ENCODE measurements at regions not wholly inside any gene's neighbourhood (a gene's known extent, or its start where the extent isn't known, plus 50 kb on each side); places are given as distances from the start of the nearest gene placed in this dataset.

GRCh38 chr10:44297963-44298362 lies 86.9 kb downstream of the CXCL12 start:
- Histone ChIP-seq H3K4me1 (ENCODE audit: control insufficient read depth, insufficient read depth, low read length) (peaks cover 9% of the 10 kb centered on the region), H3K9ac (ENCODE audit: low read length) (no peak overlapping the region), H3K4me3 (ENCODE audit: low read length) (no peak overlapping the region), H3K27me3 (ENCODE audit: control insufficient read depth, insufficient read depth, low read length) (peaks cover 6% of the 10 kb centered on the region), H3K9me3 (ENCODE audit: control insufficient read depth, low read length) (no peaks in the 10 kb centered on the region), H3K36me3 (ENCODE audit: control insufficient read depth, insufficient read depth, low read length) (no peaks in the 10 kb centered on the region)

GRCh38 chr10:44295644-44296241 lies 89.2 kb downstream of the CXCL12 start:
- H3K9ac ChIP-seq (ENCODE audit: low read length) = no peak overlapping the region
- no peaks in the 10 kb centered on the region for H3K4me1 ChIP-seq (ENCODE audit: control insufficient read depth, insufficient read depth, low read length)
- H3K36me3 ChIP-seq (ENCODE audit: control insufficient read depth, insufficient read depth, low read length) = no peaks in the 10 kb centered on the region
- H3K27me3 ChIP-seq (ENCODE audit: control insufficient read depth, insufficient read depth, low read length) = peaks cover 13% of the 10 kb centered on the region
- H3K9me3 ChIP-seq (ENCODE audit: control insufficient read depth, low read length) = no peaks in the 10 kb centered on the region
- H3K4me3 ChIP-seq (ENCODE audit: low read length) = no peak overlapping the region

- H3K4me3 ChIP-seq (ENCODE audit: low read length) = no peak overlapping the region
- no peak overlapping the region for H3K9ac ChIP-seq (ENCODE audit: low read length)
- H3K27me3 ChIP-seq (ENCODE audit: control insufficient read depth, insufficient read depth, low read length) = peaks cover 13% of the 10 kb centered on the region
- no peaks in the 10 kb centered on the region for H3K4me1 ChIP-seq (ENCODE audit: control insufficient read depth, insufficient read depth, low read length)
- H3K9me3 ChIP-seq (ENCODE audit: control insufficient read depth, low read length) = no peaks in the 10 kb centered on the region
- H3K36me3 ChIP-seq (ENCODE audit: control insufficient read depth, insufficient read depth, low read length) = no peaks in the 10 kb centered on the region
These were observed 90.0 kb downstream of the CXCL12 start for GRCh38 chr10:44294726-44295412.

- Histone ChIP-seq H3K4me3 (ENCODE audit: low read length) (no peak overlapping the region), H3K9ac (ENCODE audit: low read length) (no peak overlapping the region), H3K36me3 (ENCODE audit: control insufficient read depth, insufficient read depth, low read length) (no peaks in the 10 kb centered on the region), H3K27me3 (ENCODE audit: control insufficient read depth, insufficient read depth, low read length) (peaks cover 13% of the 10 kb centered on the region), H3K9me3 (ENCODE audit: control insufficient read depth, low read length) (no peaks in the 10 kb centered on the region), H3K4me1 (ENCODE audit: control insufficient read depth, insufficient read depth, low read length) (no peaks in the 10 kb centered on the region)
These were observed 91.1 kb downstream of the CXCL12 start for GRCh38 chr10:44293842-44294241.

- Histone ChIP-seq H3K4me3 (ENCODE audit: low read length) (no peak overlapping the region), H3K27me3 (ENCODE audit: control insufficient read depth, insufficient read depth, low read length) (peaks cover 13% of the 10 kb centered on the region), H3K9ac (ENCODE audit: low read length) (no peak overlapping the region), H3K36me3 (ENCODE audit: control insufficient read depth, insufficient read depth, low read length) (no peaks in the 10 kb centered on the region), H3K4me1 (ENCODE audit: control insufficient read depth, insufficient read depth, low read length) (no peaks in the 10 kb centered on the region), H3K9me3 (ENCODE audit: control insufficient read depth, low read length) (no peaks in the 10 kb centered on the region)
These were observed 91.6 kb downstream of the CXCL12 start for GRCh38 chr10:44293306-44293778.

- peaks cover 13% of the 10 kb centered on the region for H3K27me3 ChIP-seq (ENCODE audit: control insufficient read depth, insufficient read depth, low read length)
- H3K4me3 ChIP-seq (ENCODE audit: low read length) = no peak overlapping the region
- H3K9ac ChIP-seq (ENCODE audit: low read length) = no peak overlapping the region
- no peaks in the 10 kb centered on the region for H3K9me3 ChIP-seq (ENCODE audit: control insufficient read depth, low read length)
- no peaks in the 10 kb centered on the region for H3K36me3 ChIP-seq (ENCODE audit: control insufficient read depth, insufficient read depth, low read length)
- no peaks in the 10 kb centered on the region for H3K4me1 ChIP-seq (ENCODE audit: control insufficient read depth, insufficient read depth, low read length)
These were observed 92.4 kb downstream of the CXCL12 start for GRCh38 chr10:44292390-44293002.

- Histone ChIP-seq H3K27me3 (ENCODE audit: control insufficient read depth, insufficient read depth, low read length) (peaks cover 13% of the 10 kb centered on the region), H3K9me3 (ENCODE audit: control insufficient read depth, low read length) (no peaks in the 10 kb centered on the region), H3K4me1 (ENCODE audit: control insufficient read depth, insufficient read depth, low read length) (no peaks in the 10 kb centered on the region), H3K9ac (ENCODE audit: low read length) (no peak overlapping the region), H3K4me3 (ENCODE audit: low read length) (no peak overlapping the region), H3K36me3 (ENCODE audit: control insufficient read depth, insufficient read depth, low read length) (no peaks in the 10 kb centered on the region)
These were observed 93.8 kb downstream of the CXCL12 start for GRCh38 chr10:44291091-44291490.

- H3K9ac ChIP-seq (ENCODE audit: low read length) = no peak overlapping the region
- H3K9me3 ChIP-seq (ENCODE audit: control insufficient read depth, low read length) = no peaks in the 10 kb centered on the region
- H3K36me3 ChIP-seq (ENCODE audit: control insufficient read depth, insufficient read depth, low read length) = no peaks in the 10 kb centered on the region
- no peaks in the 10 kb centered on the region for H3K4me1 ChIP-seq (ENCODE audit: control insufficient read depth, insufficient read depth, low read length)
- H3K27me3 ChIP-seq (ENCODE audit: control insufficient read depth, insufficient read depth, low read length) = peaks cover 13% of the 10 kb centered on the region
- no peak overlapping the region for H3K4me3 ChIP-seq (ENCODE audit: low read length)
These were observed 95.8 kb downstream of the CXCL12 start for GRCh38 chr10:44289125-44289524.

- Histone ChIP-seq H3K27me3 (ENCODE audit: control insufficient read depth, insufficient read depth, low read length) (peaks cover 4% of the 10 kb centered on the region), H3K9me3 (ENCODE audit: control insufficient read depth, low read length) (no peaks in the 10 kb centered on the region), H3K36me3 (ENCODE audit: control insufficient read depth, insufficient read depth, low read length) (no peaks in the 10 kb centered on the region), H3K4me3 (ENCODE audit: low read length) (no peak overlapping the region), H3K9ac (ENCODE audit: low read length) (no peak overlapping the region), H3K4me1 (ENCODE audit: control insufficient read depth, insufficient read depth, low read length) (no peaks in the 10 kb centered on the region)
These were observed 97.5 kb downstream of the CXCL12 start for GRCh38 chr10:44287408-44287807.

GRCh38 chr10:44284198-44285084 lies 100.5 kb downstream of the CXCL12 start:
- Histone ChIP-seq H3K36me3 (ENCODE audit: control insufficient read depth, insufficient read depth, low read length) (no peaks in the 10 kb centered on the region), H3K27me3 (ENCODE audit: control insufficient read depth, insufficient read depth, low read length) (no peaks in the 10 kb centered on the region), H3K9ac (ENCODE audit: low read length) (no peak overlapping the region), H3K4me1 (ENCODE audit: control insufficient read depth, insufficient read depth, low read length) (no peaks in the 10 kb centered on the region), H3K4me3 (ENCODE audit: low read length) (no peak overlapping the region), H3K9me3 (ENCODE audit: control insufficient read depth, low read length) (no peaks in the 10 kb centered on the region)

- H3K4me3 ChIP-seq (ENCODE audit: low read length) = no peak overlapping the region
- no peak overlapping the region for H3K9ac ChIP-seq (ENCODE audit: low read length)
- H3K9me3 ChIP-seq (ENCODE audit: control insufficient read depth, low read length) = no peaks in the 10 kb centered on the region
- no peaks in the 10 kb centered on the region for H3K4me1 ChIP-seq (ENCODE audit: control insufficient read depth, insufficient read depth, low read length)
- no peaks in the 10 kb centered on the region for H3K27me3 ChIP-seq (ENCODE audit: control insufficient read depth, insufficient read depth, low read length)
- H3K36me3 ChIP-seq (ENCODE audit: control insufficient read depth, insufficient read depth, low read length) = no peaks in the 10 kb centered on the region
These were observed 102.1 kb downstream of the CXCL12 start for GRCh38 chr10:44282626-44283300.

Measured in mucosa of stomach (tissue), 1 donor.